ENCODE measurements at regions not wholly inside any gene's neighbourhood (a gene's known extent, or its start where the extent isn't known, plus 50 kb on each side); places are given as distances from the start of the nearest gene placed in this dataset.
A peak's percentile ranks its signal among the peaks of the same experiment; 100 is the strongest.

DNA sequence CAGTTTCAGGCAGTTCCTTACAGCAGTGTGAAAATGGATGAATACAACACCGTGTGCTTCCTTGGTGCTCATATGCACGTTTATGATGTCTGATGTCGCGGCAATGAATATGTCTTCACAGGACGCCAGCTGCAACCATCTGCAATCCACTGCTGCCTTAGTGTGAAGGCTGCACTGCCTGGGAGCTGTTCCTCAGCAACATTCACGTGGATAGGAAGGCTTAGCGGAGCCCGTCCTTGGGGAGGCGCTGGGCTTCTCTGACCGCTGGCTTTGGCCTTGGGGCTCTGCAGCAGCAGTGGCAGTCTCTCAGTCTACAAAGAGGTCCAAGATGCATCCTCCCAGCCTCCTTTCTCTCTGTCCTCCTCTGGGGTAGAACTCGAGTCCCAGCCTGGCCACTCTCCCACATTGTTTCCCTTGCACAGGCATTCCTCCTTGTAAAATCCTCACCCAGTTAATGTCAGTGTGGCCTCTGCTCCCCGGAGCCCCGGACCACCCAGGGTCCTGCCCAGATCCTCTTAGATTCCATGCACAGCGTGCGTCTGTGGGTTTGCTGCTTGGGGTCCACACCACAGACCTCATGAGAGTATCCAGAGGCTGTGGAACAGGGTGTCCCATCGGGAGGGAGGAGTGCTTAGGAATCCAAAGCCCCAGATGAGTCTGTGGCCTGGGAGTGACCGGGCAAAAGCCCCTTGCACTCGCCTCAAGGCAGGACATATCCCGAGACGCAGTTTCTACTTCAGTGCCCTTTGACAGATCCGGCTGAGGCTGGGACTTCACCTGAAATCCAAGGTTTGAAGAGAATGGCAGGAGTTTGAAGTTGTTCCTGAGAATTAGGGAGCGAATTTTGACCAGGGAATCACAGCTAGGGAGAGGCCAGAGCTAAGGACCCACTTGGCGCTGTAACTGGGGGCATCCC is 181.3 kb downstream of the THBS2 start:
- 75% methylated on average over 19 of the region's 23 CpGs for WGBS (ENCODE audit: low lambda C conversion rate)
- no peaks in the 10 kb centered on the region for H3K27me3 ChIP-seq (ENCODE audit: insufficient read depth)
- H3K9ac ChIP-seq, result no peak overlapping the region
- H3K4me2 ChIP-seq, result no peak overlapping the region
- peaks cover 11% of the 10 kb centered on the region for H3F3A ChIP-seq (replicated peaks; ENCODE audit: insufficient read depth)
- no peaks in the 10 kb centered on the region for H4K20me1 ChIP-seq (ENCODE audit: insufficient read depth)
- no peak overlapping the region for H3K27ac ChIP-seq (ENCODE audit: low read depth in 2 of 2, low read length in 1 of 2)
- H3K9me2 ChIP-seq, result no peaks in the 10 kb centered on the region
- no peaks in the 10 kb centered on the region for H3K79me2 ChIP-seq (ENCODE audit: insufficient read depth)
- H3K9me3 ChIP-seq, result no peaks in the 10 kb centered on the region
- DNase-seq, result no peak
- H3K36me3 ChIP-seq (replicated peaks in 1 of 2; ENCODE audit: control insufficient read depth in 1 of 2, insufficient read depth in 2 of 2, low read length in 1 of 2), result no peaks in the 10 kb centered on the region
- ChIA-PET CTCF (no interaction called here), POLR2A (no interaction called here)
- peaks cover 0 to 5% of the 10 kb centered on the region in 2 experiments; a peak in 2 of 4 replicates for H3K4me1 ChIP-seq (ENCODE audit: control insufficient read depth in 1 of 2, insufficient read depth in 2 of 2, low read depth in 1 of 2, low read length in 1 of 2)
- H3K4me3 ChIP-seq (ENCODE audit: low read depth in 2 of 2, low read length in 1 of 2), result no peak overlapping the region
- no peak for TF ChIP-seq RAD21 (IDR thresholded peaks at IDR 0.05; ENCODE audit: low read length)
- no peak for TF ChIP-seq GATA2 (CRISPR knock-in tag; IDR thresholded peaks at IDR 0.05)
- H2AFZ ChIP-seq (ENCODE audit: low read depth), result no peak overlapping the region

DNA sequence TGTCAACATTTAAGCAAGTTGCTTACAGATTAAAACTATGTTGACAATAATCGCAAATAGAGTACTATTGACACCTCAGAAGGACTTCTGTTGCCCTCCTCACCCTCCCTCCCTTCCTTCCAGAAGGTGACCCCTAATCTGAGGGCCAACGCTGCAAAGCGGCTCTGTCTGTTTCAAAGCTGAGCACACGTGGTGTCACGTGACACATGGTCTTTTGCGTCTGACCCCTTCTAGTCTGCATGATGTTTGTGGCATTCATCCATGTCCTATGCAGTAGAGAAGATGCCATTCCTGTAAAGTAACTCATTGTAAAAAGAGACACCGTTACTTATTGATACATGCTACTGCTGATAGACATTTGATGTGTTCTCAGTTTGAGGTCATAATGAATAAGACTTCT is 182.3 kb downstream of the THBS2 start:
- no peak overlapping the region for H3K4me3 ChIP-seq (ENCODE audit: low read depth in 2 of 2, low read length in 1 of 2)
- ChIA-PET POLR2A (no interaction called here), CTCF (no interaction called here)
- 64% methylated on average over 7 of the region's 7 CpGs for WGBS (ENCODE audit: low lambda C conversion rate)
- no peak for DNase-seq
- H3K4me2 ChIP-seq, result no peak overlapping the region
- H3K9ac ChIP-seq, result no peak overlapping the region
- H3K27me3 ChIP-seq (ENCODE audit: insufficient read depth), result no peaks in the 10 kb centered on the region
- no peaks in the 10 kb centered on the region for H3K79me2 ChIP-seq (ENCODE audit: insufficient read depth)
- H3K36me3 ChIP-seq (replicated peaks in 1 of 2; ENCODE audit: control insufficient read depth in 1 of 2, insufficient read depth in 2 of 2, low read length in 1 of 2), result no peaks in the 10 kb centered on the region
- peak overlapping the region in 1 of 2 experiments; percentile 76; a peak in 2 of 4 replicates for H3K27ac ChIP-seq (ENCODE audit: low read depth in 2 of 2, low read length in 1 of 2)
- H4K20me1 ChIP-seq (ENCODE audit: insufficient read depth), result no peaks in the 10 kb centered on the region
- H2AFZ ChIP-seq (ENCODE audit: low read depth), result no peak overlapping the region
- H3K9me2 ChIP-seq, result no peaks in the 10 kb centered on the region
- H3F3A ChIP-seq (replicated peaks; ENCODE audit: insufficient read depth), result peaks cover 11% of the 10 kb centered on the region
- TF ChIP-seq EP300 (IDR thresholded peaks at IDR 0.05; ENCODE audit: borderline replicate concordance in 1 of 2, low read depth in 1 of 2, low read length in 1 of 2) (no peak), NRF1 (IDR thresholded peaks at IDR 0.05; ENCODE audit: low read depth, low read length) (no peak), IRF3 (IDR thresholded peaks at IDR 0.05; ENCODE audit: low read depth, low read length) (no peak), REST (IDR thresholded peaks at IDR 0.05; ENCODE audit: low read depth, low read length) (no peak), SIN3A (IDR thresholded peaks at IDR 0.05; ENCODE audit: borderline replicate concordance, low read depth, low read length) (no peak), MEF2A (IDR thresholded peaks at IDR 0.05; ENCODE audit: borderline replicate concordance, low read depth) (no peak), POLR2AphosphoS5 (IDR thresholded peaks at IDR 0.05; ENCODE audit: low read depth, low read length) (no peak), NFIC (IDR thresholded peaks at IDR 0.05; ENCODE audit: borderline replicate concordance) (no peak), PBX3 (IDR thresholded peaks at IDR 0.05) (no peak), SMC3 (IDR thresholded peaks at IDR 0.05; ENCODE audit: low read depth, low read length) (no peak), RCOR1 (IDR thresholded peaks at IDR 0.05; ENCODE audit: low read length) (no peak), GATA2 (CRISPR knock-in tag; IDR thresholded peaks at IDR 0.05) (no peak), TCF12 (IDR thresholded peaks at IDR 0.05) (no peak), USF2 (IDR thresholded peaks at IDR 0.05; ENCODE audit: borderline replicate concordance, low read depth, low read length) (no peak)
- H3K9me3 ChIP-seq, result no peaks in the 10 kb centered on the region
- peaks cover 0 to 5% of the 10 kb centered on the region in 2 experiments; a peak in 2 of 4 replicates for H3K4me1 ChIP-seq (ENCODE audit: control insufficient read depth in 1 of 2, insufficient read depth in 2 of 2, low read depth in 1 of 2, low read length in 1 of 2)
